PC-3 (cell line): ENCODE measurements at regions not wholly inside any gene's neighbourhood (a gene's known extent, or its start where the extent isn't known, plus 50 kb on each side); places are given as distances from the start of the nearest gene placed in this dataset.

ENCODE experiments used
- EZH2 ChIP-seq: fragments of 300-600 bp; sonication (generic); IDR thresholded peaks from one replicate; pipeline ENCODE4 v1.6.1; 2017; ENCODE audit warnings: antibody characterized with exemption, mild to moderate bottlenecking, low read length; ENCODE audit not compliant: unreplicated experiment
- EZH2phosphoT487 ChIP-seq: fragments of 300-600 bp; sonication (generic); IDR thresholded peaks from 2 replicates; pipeline ENCODE4 v1.6.1; 2018; ENCODE audit warnings: mild to moderate bottlenecking, antibody characterized with exemption, low read length, borderline replicate concordance
- TF ChIP-seq, protein P1 (sequence below): fragments of 300-600 bp; sonication (generic); conservative IDR thresholded peaks from 2 replicates; pipeline ENCODE4 v1.5.1; 2017; ENCODE audit warnings: antibody characterized with exemption, low read depth, mild to moderate bottlenecking, low read length

DNA sequence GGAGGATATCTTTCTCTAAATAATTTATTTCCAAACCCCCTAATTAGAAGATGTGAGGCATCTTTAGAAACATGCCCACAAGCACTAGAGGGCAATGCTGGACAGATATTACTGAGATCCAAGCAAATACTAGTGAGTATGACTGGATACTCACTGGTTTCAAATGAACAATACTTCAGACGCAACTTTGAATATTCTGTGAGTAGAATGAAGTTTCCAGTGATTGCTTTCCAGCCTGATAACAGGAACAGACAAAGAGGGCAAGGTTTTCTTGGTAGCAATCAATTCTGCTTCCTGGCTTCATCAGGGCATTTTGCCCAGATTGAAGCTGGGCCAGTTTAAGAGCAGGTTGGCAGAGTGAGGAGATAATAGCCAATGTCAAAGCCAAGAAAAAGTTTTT lies 442.6 kb upstream of the PDZRN3 start:
- TF ChIP-seq, protein P1, sequence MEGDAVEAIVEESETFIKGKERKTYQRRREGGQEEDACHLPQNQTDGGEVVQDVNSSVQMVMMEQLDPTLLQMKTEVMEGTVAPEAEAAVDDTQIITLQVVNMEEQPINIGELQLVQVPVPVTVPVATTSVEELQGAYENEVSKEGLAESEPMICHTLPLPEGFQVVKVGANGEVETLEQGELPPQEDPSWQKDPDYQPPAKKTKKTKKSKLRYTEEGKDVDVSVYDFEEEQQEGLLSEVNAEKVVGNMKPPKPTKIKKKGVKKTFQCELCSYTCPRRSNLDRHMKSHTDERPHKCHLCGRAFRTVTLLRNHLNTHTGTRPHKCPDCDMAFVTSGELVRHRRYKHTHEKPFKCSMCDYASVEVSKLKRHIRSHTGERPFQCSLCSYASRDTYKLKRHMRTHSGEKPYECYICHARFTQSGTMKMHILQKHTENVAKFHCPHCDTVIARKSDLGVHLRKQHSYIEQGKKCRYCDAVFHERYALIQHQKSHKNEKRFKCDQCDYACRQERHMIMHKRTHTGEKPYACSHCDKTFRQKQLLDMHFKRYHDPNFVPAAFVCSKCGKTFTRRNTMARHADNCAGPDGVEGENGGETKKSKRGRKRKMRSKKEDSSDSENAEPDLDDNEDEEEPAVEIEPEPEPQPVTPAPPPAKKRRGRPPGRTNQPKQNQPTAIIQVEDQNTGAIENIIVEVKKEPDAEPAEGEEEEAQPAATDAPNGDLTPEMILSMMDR = no peak
- no peak for TF ChIP-seq EZH2
- no peak for TF ChIP-seq EZH2phosphoT487
